HEK293 (cell line): ENCODE measurements at regions not wholly inside any gene's neighbourhood (a gene's known extent, or its start where the extent isn't known, plus 50 kb on each side); places are given as distances from the start of the nearest gene placed in this dataset.

Experiments
- CTCF ChIA-PET: fragments of 350-600 bp; formaldehyde crosslinking; extraction: SDS; loops from one replicate; lab custom pipeline; 2021; ENCODE audit warnings: antibody characterized with exemption; lab: Yijun Ruan, JAX
- POLR2A ChIA-PET: fragments of 300-600 bp; formaldehyde crosslinking; extraction: SDS; loops from one replicate; lab custom pipeline; 2020; ENCODE audit warnings: antibody characterized with exemption, inconsistent platforms; lab: Yijun Ruan, JAX
- H3K27ac ChIP-seq: fragments of 200-500 bp; sonication (Bioruptor generic); 2 replicates; pipeline ENCODE4 v1.5.1; 2014; ENCODE audit warnings: low read depth, low read length, control low read depth, inconsistent platforms; ENCODE audit errors: extremely low read depth
- H3K36me3 ChIP-seq, 2 experiments: fragments of 200-500 bp in 1 of 2; sonication (Bioruptor generic) in 1 of 2; 1 replicate in 1 of 2; 2 replicates in 1 of 2; pipeline ENCODE4 v1.5.1; 2014 to 2017; ENCODE audit warnings: inconsistent platforms in 2 of 2, low read length in 2 of 2; ENCODE audit not compliant: control insufficient read depth in 2 of 2, insufficient read depth in 1 of 2
- H3K4me1 ChIP-seq: fragments of 200-500 bp; sonication (Bioruptor generic); 2 replicates; pipeline ENCODE4 v1.5.1; 2014; ENCODE audit warnings: mild to moderate bottlenecking, low read length, inconsistent platforms; ENCODE audit not compliant: control insufficient read depth, insufficient read depth
- H3K4me3 ChIP-seq: 2 replicates; pipeline ENCODE4 v1.5.1; 2011; ENCODE audit warnings: low read depth, mild to moderate bottlenecking, control low read depth, low read length, moderate library complexity
- H3K9me3 ChIP-seq: fragments of 200-500 bp; sonication (Bioruptor generic); 2 replicates; pipeline ENCODE4 v1.5.1; 2014; ENCODE audit warnings: low read depth, low read length, inconsistent platforms; ENCODE audit not compliant: control insufficient read depth, insufficient read depth
- EGR2 ChIP-seq: fragments of 450-650 bp; formaldehyde crosslinking; IDR thresholded peaks from 2 replicates; pipeline ENCODE4 v1.5.1; 2016; ENCODE audit warnings: low read depth, missing biosample characterization, missing genetic modification characterization
- KLF7 ChIP-seq: fragments of 450-650 bp; formaldehyde crosslinking; IDR thresholded peaks from 2 replicates; pipeline ENCODE4 v1.5.1; 2016; ENCODE audit warnings: missing biosample characterization, missing genetic modification characterization, borderline replicate concordance
- KLF8 ChIP-seq: fragments of 450-650 bp; formaldehyde crosslinking; IDR thresholded peaks from 2 replicates; pipeline ENCODE4 v1.5.1; 2016; ENCODE audit warnings: missing biosample characterization, missing genetic modification characterization
- SCRT2 ChIP-seq: fragments of 450-650 bp; formaldehyde crosslinking; IDR thresholded peaks from 2 replicates; pipeline ENCODE4 v1.5.1; 2016; ENCODE audit warnings: missing biosample characterization, missing genetic modification characterization
- SETDB1 ChIP-seq: IDR thresholded peaks from one replicate; pipeline ENCODE4 v1.6.1; 2017; ENCODE audit warnings: mild to moderate bottlenecking, low read length, moderate library complexity, mixed read lengths; ENCODE audit not compliant: insufficient read length
- ZBTB7A ChIP-seq: fragments of 450-650 bp; formaldehyde crosslinking; IDR thresholded peaks from 2 replicates; pipeline ENCODE4 v1.5.1; 2016; ENCODE audit warnings: low read depth, missing biosample characterization, missing genetic modification characterization
- ZBTB8A ChIP-seq: fragments of 450-650 bp; formaldehyde crosslinking; IDR thresholded peaks from 2 replicates; pipeline ENCODE4 v1.5.1; 2016; ENCODE audit warnings: missing biosample characterization, missing genetic modification characterization
- ZEB2 ChIP-seq: fragments of 450-650 bp; formaldehyde crosslinking; IDR thresholded peaks from 2 replicates; pipeline ENCODE4 v1.5.1; 2016; ENCODE audit warnings: missing biosample characterization, missing genetic modification characterization
- ZFHX2 ChIP-seq: fragments of 450-650 bp; formaldehyde crosslinking; conservative IDR thresholded peaks from 2 replicates; pipeline ENCODE4 v1.5.1; 2016; ENCODE audit warnings: missing biosample characterization, missing genetic modification characterization
- ZNF157 ChIP-seq: fragments of 450-650 bp; formaldehyde crosslinking; IDR thresholded peaks from 2 replicates; pipeline ENCODE4 v1.5.1; 2016; ENCODE audit warnings: missing biosample characterization, missing genetic modification characterization
- ZNF169 ChIP-seq: fragments of 450-650 bp; formaldehyde crosslinking; IDR thresholded peaks from 2 replicates; pipeline ENCODE4 v1.5.1; 2016; ENCODE audit warnings: missing biosample characterization, missing genetic modification characterization
- ZNF211 ChIP-seq: fragments of 450-650 bp; formaldehyde crosslinking; IDR thresholded peaks from 2 replicates; pipeline ENCODE4 v1.5.1; 2016; ENCODE audit warnings: low read depth, missing biosample characterization, missing genetic modification characterization
- ZNF311 ChIP-seq: fragments of 450-650 bp; formaldehyde crosslinking; IDR thresholded peaks from 2 replicates; pipeline ENCODE4 v1.5.1; 2017; ENCODE audit warnings: missing biosample characterization, missing genetic modification characterization, borderline replicate concordance
- ZNF350 ChIP-seq: fragments of 450-650 bp; formaldehyde crosslinking; IDR thresholded peaks from 2 replicates; pipeline ENCODE4 v1.5.0; 2017; ENCODE audit warnings: missing biosample characterization, mild to moderate bottlenecking, missing genetic modification characterization
- ZNF37A ChIP-seq: fragments of 450-650 bp; IDR thresholded peaks from 2 replicates; pipeline ENCODE4 v1.5.1; 2018; ENCODE audit warnings: missing biosample characterization, missing genetic modification characterization
- ZNF510 ChIP-seq: fragments of 450-650 bp; formaldehyde crosslinking; IDR thresholded peaks from 2 replicates; pipeline ENCODE4 v1.5.1; 2018; ENCODE audit warnings: mild to moderate bottlenecking, missing genetic modification characterization, missing biosample characterization; ENCODE audit not compliant: insufficient replicate concordance
- ZNF561 ChIP-seq: fragments of 450-650 bp; IDR thresholded peaks from 2 replicates; pipeline ENCODE4 v1.5.1; 2018; ENCODE audit warnings: missing biosample characterization, missing genetic modification characterization, borderline replicate concordance
- ZNF571 ChIP-seq: fragments of 450-650 bp; formaldehyde crosslinking; IDR thresholded peaks from 2 replicates; pipeline ENCODE4 v1.5.0; 2017; ENCODE audit warnings: missing biosample characterization, missing genetic modification characterization
- ZNF623 ChIP-seq: fragments of 450-650 bp; formaldehyde crosslinking; IDR thresholded peaks from 2 replicates; pipeline ENCODE4 v1.5.1; 2016; ENCODE audit warnings: missing biosample characterization, missing genetic modification characterization
- ZNF629 ChIP-seq: fragments of 450-650 bp; formaldehyde crosslinking; IDR thresholded peaks from 2 replicates; pipeline ENCODE4 v1.5.1; 2017; ENCODE audit warnings: missing biosample characterization, missing genetic modification characterization
- ZNF677 ChIP-seq: fragments of 450-650 bp; IDR thresholded peaks from 2 replicates; pipeline ENCODE4 v1.5.0; 2018; ENCODE audit warnings: missing biosample characterization, mild to moderate bottlenecking, missing genetic modification characterization, moderate library complexity
- ZNF776 ChIP-seq: fragments of 450-650 bp; formaldehyde crosslinking; IDR thresholded peaks from 2 replicates; pipeline ENCODE4 v1.5.0; 2017; ENCODE audit warnings: missing biosample characterization, missing genetic modification characterization, borderline replicate concordance
- ZSCAN16 ChIP-seq: fragments of 450-650 bp; formaldehyde crosslinking; IDR thresholded peaks from 2 replicates; pipeline ENCODE4 v1.5.1; 2016; ENCODE audit warnings: missing biosample characterization, missing genetic modification characterization
- TF ChIP-seq, protein P1 (sequence below): fragments of 450-650 bp; formaldehyde crosslinking; IDR thresholded peaks from 2 replicates; pipeline ENCODE4 v1.5.1; 2016; ENCODE audit warnings: missing biosample characterization, missing genetic modification characterization
- TF ChIP-seq, protein P2 (sequence below): fragments of 450-650 bp; formaldehyde crosslinking; IDR thresholded peaks from 2 replicates; pipeline ENCODE4 v1.5.1; 2016; ENCODE audit warnings: missing biosample characterization, missing genetic modification characterization, low read depth
- TF ChIP-seq, protein P3 (sequence below): fragments of 450-650 bp; formaldehyde crosslinking; IDR thresholded peaks from 2 replicates; pipeline ENCODE4 v1.5.1; 2017; ENCODE audit warnings: missing biosample characterization, missing genetic modification characterization

DNA sequence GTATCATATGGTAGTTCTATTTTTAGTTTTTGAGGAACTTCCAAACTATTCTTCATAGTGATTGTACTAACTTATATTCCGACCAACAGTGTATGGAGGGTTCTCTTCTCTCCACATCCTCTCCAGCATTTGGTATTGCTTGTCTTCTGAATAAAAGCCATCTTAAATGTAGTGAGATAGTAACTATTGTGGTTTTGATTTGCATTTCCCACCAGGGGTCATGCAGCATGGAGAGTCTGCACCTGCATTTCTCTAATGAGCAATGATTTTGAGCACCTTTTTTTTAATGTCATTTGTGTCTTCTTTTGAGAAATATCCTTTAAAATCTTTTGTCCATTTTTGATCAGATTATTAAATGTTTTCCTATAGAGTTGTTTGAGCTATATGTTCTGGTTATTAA is 718.5 kb downstream of the ZBBX start (continued):
- TF ChIP-seq ZNF350 (tag by site-specific recombination): no peak

DNA sequence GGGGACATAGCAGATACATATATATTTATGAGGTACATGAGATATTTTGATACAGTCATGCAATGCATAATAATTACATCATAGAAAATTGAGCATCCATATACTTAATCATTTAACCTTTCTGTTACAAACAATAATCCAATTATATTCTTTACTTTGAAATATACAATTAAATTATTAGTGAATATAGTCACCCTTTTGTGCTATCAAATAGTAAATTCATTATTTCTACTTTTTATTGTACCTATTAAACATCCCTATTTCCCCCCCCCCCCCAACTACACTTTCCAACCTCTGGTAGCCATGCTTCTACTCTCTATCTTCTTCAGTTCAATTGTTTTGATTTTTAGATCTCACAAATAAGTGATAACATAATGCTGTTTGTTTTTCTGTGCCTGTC is 719.1 kb downstream of the ZBBX start:
- POLR2A ChIA-PET: no interaction called here
- Histone ChIP-seq H3K4me3 (no peak overlapping the region), H3K27ac (no peak overlapping the region), H3K36me3 (no peaks in the 10 kb centered on the region), H3K9me3 (no peaks in the 10 kb centered on the region), H3K4me1 (no peaks in the 10 kb centered on the region)
- CTCF ChIA-PET: no interaction called here
- TF ChIP-seq ZNF623 (tag by site-specific recombination) (no peak), KLF8 (tag by site-specific recombination) (no peak), ZNF169 (tag by site-specific recombination) (no peak)

DNA sequence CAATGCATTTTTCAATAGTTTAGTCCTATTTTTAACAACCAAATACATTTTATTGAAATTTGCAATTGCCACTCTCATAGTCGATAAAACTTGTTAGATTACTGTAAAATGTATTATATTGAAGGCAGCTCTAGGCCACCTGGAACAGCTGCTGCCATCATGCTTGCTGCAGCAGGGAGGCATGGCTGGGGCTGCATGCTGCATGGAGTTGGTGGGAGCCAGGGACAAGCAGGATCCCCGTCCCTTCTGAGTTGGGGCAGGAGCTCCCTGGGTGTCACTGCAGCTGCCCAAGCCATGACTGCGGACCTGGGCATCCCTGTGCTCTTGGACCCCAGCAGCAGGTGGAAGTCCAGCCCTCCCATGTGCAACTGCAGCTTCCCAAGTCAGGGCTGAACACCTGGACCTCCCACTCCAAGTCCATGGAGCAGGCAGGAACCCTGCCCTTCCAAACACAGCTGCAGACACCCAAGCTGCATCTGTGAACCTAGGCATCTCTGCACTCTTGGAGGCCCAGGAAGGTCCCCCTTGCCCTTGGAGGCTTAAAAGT is 742.0 kb downstream of the ZBBX start:
- no peaks in the 10 kb centered on the region for H3K9me3 ChIP-seq
- POLR2A ChIA-PET: no interaction called here
- no peak overlapping the region for H3K4me3 ChIP-seq
- CTCF ChIA-PET: no interaction called here
- H3K4me1 ChIP-seq: no peaks in the 10 kb centered on the region
- no peaks in the 10 kb centered on the region for H3K36me3 ChIP-seq
- H3K27ac ChIP-seq: no peak overlapping the region
- TF ChIP-seq, protein P1, sequence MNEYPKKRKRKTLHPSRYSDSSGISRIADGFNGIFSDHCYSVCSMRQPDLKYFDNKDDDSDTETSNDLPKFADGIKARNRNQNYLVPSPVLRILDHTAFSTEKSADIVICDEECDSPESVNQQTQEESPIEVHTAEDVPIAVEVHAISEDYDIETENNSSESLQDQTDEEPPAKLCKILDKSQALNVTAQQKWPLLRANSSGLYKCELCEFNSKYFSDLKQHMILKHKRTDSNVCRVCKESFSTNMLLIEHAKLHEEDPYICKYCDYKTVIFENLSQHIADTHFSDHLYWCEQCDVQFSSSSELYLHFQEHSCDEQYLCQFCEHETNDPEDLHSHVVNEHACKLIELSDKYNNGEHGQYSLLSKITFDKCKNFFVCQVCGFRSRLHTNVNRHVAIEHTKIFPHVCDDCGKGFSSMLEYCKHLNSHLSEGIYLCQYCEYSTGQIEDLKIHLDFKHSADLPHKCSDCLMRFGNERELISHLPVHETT (tag by site-specific recombination): no peak
- TF ChIP-seq ZNF561 (tag by site-specific recombination) (no peak), ZNF211 (tag by site-specific recombination) (no peak), ZNF571 (no peak), KLF7 (tag by site-specific recombination) (no peak), ZBTB8A (tag by site-specific recombination) (no peak), ZFHX2 (tag by site-specific recombination) (no peak), ZNF311 (tag by site-specific recombination) (no peak), ZSCAN16 (tag by site-specific recombination) (no peak), SCRT2 (tag by site-specific recombination) (no peak), ZEB2 (no peak), ZNF157 (tag by site-specific recombination) (no peak)
- TF ChIP-seq, protein P2, sequence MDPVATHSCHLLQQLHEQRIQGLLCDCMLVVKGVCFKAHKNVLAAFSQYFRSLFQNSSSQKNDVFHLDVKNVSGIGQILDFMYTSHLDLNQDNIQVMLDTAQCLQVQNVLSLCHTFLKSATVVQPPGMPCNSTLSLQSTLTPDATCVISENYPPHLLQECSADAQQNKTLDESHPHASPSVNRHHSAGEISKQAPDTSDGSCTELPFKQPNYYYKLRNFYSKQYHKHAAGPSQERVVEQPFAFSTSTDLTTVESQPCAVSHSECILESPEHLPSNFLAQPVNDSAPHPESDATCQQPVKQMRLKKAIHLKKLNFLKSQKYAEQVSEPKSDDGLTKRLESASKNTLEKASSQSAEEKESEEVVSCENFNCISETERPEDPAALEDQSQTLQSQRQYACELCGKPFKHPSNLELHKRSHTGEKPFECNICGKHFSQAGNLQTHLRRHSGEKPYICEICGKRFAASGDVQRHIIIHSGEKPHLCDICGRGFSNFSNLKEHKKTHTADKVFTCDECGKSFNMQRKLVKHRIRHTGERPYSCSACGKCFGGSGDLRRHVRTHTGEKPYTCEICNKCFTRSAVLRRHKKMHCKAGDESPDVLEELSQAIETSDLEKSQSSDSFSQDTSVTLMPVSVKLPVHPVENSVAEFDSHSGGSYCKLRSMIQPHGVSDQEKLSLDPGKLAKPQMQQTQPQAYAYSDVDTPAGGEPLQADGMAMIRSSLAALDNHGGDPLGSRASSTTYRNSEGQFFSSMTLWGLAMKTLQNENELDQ (tag by site-specific recombination): no peak

DNA sequence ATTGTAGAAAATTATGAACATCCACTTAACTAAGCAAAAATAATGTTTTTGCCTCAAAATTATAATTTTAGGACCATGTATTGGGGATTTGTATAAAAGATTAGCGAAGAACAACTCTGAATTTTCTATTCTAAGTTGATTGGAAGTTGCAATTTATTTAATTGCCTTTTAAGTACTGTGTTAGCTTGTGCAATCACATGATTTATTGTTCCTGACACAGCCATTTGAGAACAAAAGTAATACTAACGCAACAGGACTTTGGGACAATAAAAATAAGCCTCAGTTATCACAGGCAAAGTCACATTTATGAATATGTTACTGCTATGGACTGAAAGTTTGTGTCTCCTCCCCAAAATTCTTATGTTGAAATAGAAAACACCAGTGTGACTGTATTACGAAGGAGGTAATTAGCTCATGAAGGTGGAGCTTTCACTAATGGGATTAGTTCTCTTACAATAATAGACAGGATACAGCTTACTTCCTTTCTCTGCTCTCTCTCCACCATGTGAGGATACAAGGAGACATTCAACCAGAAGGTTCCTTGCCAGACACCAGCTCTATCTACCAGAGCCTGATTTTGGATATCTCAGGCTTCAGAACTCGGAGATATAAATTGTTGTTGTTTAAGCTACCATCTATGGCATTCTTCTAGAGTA is 745.9 kb downstream of the ZBBX start:
- CTCF ChIA-PET: no interaction called here
- POLR2A ChIA-PET: no interaction called here

More for the DNA sequence above, 745.9 kb downstream of the ZBBX start:
- Histone ChIP-seq H3K4me1 (no peaks in the 10 kb centered on the region), H3K27ac (no peak overlapping the region), H3K4me3 (no peak overlapping the region), H3K9me3 (no peaks in the 10 kb centered on the region), H3K36me3 (no peaks in the 10 kb centered on the region)
- TF ChIP-seq SETDB1 (peak; percentile 62), ZNF776 (tag by site-specific recombination) (no peak), ZNF629 (tag by site-specific recombination) (no peak), ZNF677 (no peak), EGR2 (tag by site-specific recombination) (no peak), ZNF510 (tag by site-specific recombination) (no peak), ZNF37A (tag by site-specific recombination) (no peak), ZBTB7A (tag by site-specific recombination) (no peak)
- TF ChIP-seq, protein P3, sequence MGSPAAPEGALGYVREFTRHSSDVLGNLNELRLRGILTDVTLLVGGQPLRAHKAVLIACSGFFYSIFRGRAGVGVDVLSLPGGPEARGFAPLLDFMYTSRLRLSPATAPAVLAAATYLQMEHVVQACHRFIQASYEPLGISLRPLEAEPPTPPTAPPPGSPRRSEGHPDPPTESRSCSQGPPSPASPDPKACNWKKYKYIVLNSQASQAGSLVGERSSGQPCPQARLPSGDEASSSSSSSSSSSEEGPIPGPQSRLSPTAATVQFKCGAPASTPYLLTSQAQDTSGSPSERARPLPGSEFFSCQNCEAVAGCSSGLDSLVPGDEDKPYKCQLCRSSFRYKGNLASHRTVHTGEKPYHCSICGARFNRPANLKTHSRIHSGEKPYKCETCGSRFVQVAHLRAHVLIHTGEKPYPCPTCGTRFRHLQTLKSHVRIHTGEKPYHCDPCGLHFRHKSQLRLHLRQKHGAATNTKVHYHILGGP: no peak
